C4-2B (cell line): ENCODE measurements at regions not wholly inside any gene's neighbourhood (a gene's known extent, or its start where the extent isn't known, plus 50 kb on each side); places are given as distances from the start of the nearest gene placed in this dataset.

Source experiments
- H3K27ac ChIP-seq: fragments of 450-650 bp; 2 replicates; pipeline ENCODE4 v1.5.1; 2017
- CTCF ChIP-seq: fragments of 450-650 bp; conservative IDR thresholded peaks from 2 replicates; pipeline ENCODE4 v1.5.1; 2017; ENCODE audit warnings: mild to moderate bottlenecking
- ZFX ChIP-seq: fragments of 450-650 bp; IDR thresholded peaks from 2 replicates; pipeline ENCODE4 v1.6.1; 2017

- TF ChIP-seq CTCF (no peak), ZFX (no peak)
- no peak overlapping the region for H3K27ac ChIP-seq
These were observed 166.2 kb upstream of the MAFB start for GRCh38 chr20:40855269-40855668.

- no peak overlapping the region for H3K27ac ChIP-seq
- TF ChIP-seq CTCF (no peak), ZFX (no peak)
These were observed 167.6 kb upstream of the MAFB start for GRCh38 chr20:40856653-40857052.

- H3K27ac ChIP-seq = no peak overlapping the region
- TF ChIP-seq ZFX (no peak), CTCF (no peak)
These were observed 168.1 kb upstream of the TOP1 start for GRCh38 chr20:40860487-40860902.

- TF ChIP-seq CTCF = no peak
- no peak for TF ChIP-seq ZFX
- H3K27ac ChIP-seq = no peak overlapping the region
These were observed 167.1 kb upstream of the TOP1 start for GRCh38 chr20:40861427-40862008.

- H3K27ac ChIP-seq = no peak overlapping the region
- TF ChIP-seq ZFX (no peak), CTCF (no peak)
These were observed 165.2 kb upstream of the TOP1 start for GRCh38 chr20:40863355-40863919.

GRCh38 chr20:40864470-40864869 lies 164.2 kb upstream of the TOP1 start:
- TF ChIP-seq ZFX (no peak), CTCF (no peak)
- no peak overlapping the region for H3K27ac ChIP-seq

- no peak for TF ChIP-seq CTCF
- TF ChIP-seq ZFX = no peak
- no peak overlapping the region for H3K27ac ChIP-seq
These were observed 163.5 kb upstream of the TOP1 start for GRCh38 chr20:40865095-40865494.
